B cell (primary cell): ENCODE measurements at regions not wholly inside any gene's neighbourhood (a gene's known extent, or its start where the extent isn't known, plus 50 kb on each side); places are given as distances from the start of the nearest gene placed in this dataset.

Experiments
- ATAC-seq: fragments of 200-7000 bp; cut with Tn5 transposase; one replicate; pipeline ENCODE4 v1.10.0; 2021; ENCODE audit warnings: low read depth, mild to moderate bottlenecking, moderate number of reproducible peaks, moderate library complexity
- CTCF ChIA-PET: fragments of 350-600 bp; sonication (Branson Sonifier 250); formaldehyde crosslinking; loops from one replicate; lab custom pipeline; 2021; ENCODE audit warnings: antibody characterized with exemption, inconsistent platforms; lab: Charles Lee
- POLR2A ChIA-PET: fragments of 350-600 bp; sonication (Branson Sonifier 250); formaldehyde crosslinking; loops from one replicate; lab custom pipeline; 2021; ENCODE audit warnings: antibody characterized with exemption; lab: Charles Lee
- DNase-seq: peaks from one replicate; pipeline ENCODE4 v3.0.0; 2013
- H2AFZ ChIP-seq: 2 replicates; pipeline ENCODE4 v1.6.1; 2012; ENCODE audit warnings: mild to moderate bottlenecking, low read depth, low read length; ENCODE audit not compliant: insufficient read depth, poor library complexity, severe bottlenecking
- H3K27ac ChIP-seq, 2 donors: 1 replicate in 1 of 2; 2 replicates in 1 of 2; pipeline ENCODE4 v1.5.1; 2012 to 2013; ENCODE audit warnings: low read length in 2 of 2, mild to moderate bottlenecking in 2 of 2, moderate library complexity in 1 of 2
- H3K27me3 ChIP-seq, 4 experiments: fragments of 200-600 bp in 1 of 4; sonication (generic) in 1 of 4; replicated peaks in 1 of 4; 1 replicate in 2 of 4; 2 replicates in 2 of 4; pipeline versions ENCODE4 v1.6.1 to v1.7.0; 2013 to 2016; ENCODE audit warnings: low read length in 3 of 4, mild to moderate bottlenecking in 2 of 4, mixed read lengths in 1 of 4, moderate library complexity in 1 of 4; ENCODE audit not compliant: insufficient read depth in 4 of 4, control insufficient read depth in 3 of 4; ENCODE audit errors: control extremely low read depth in 1 of 4
- H3K36me3 ChIP-seq, 2 experiments: replicated peaks in 1 of 2; 1 replicate in 1 of 2; 2 replicates in 1 of 2; pipeline versions ENCODE4 v1.6.1 to v1.7.1; 2013; ENCODE audit warnings: low read length in 1 of 2; ENCODE audit not compliant: insufficient read depth in 2 of 2, control insufficient read depth in 1 of 2; ENCODE audit errors: control extremely low read depth in 1 of 2, extremely low read depth in 1 of 2
- H3K4me1 ChIP-seq, 2 donors: fragments of 200-600 bp in 1 of 2; sonication (generic) in 1 of 2; 1 replicate in 1 of 2; 2 replicates in 1 of 2; pipeline versions ENCODE4 v1.5.1 to v1.6.1; 2013 to 2017; ENCODE audit warnings: low read length in 2 of 2; ENCODE audit not compliant: control insufficient read depth in 2 of 2, insufficient read depth in 2 of 2
- H3K4me2 ChIP-seq: replicated peaks from 2 replicates; pipeline ENCODE3; 2012; ENCODE audit warnings: mild to moderate bottlenecking, low read depth, low read length; ENCODE audit not compliant: poor library complexity, severe bottlenecking
- H3K4me3 ChIP-seq, 5 experiments: fragments of 200-600 bp in 1 of 5; sonication (generic) in 1 of 5; 1 replicate in 3 of 5; 2 replicates in 2 of 5; pipeline versions ENCODE4 v1.5.1 to v1.7.0; 2011 to 2016; ENCODE audit warnings: low read length in 4 of 5, mild to moderate bottlenecking in 4 of 5, low read depth in 2 of 5, control low read depth in 1 of 5, moderate library complexity in 1 of 5; ENCODE audit not compliant: insufficient read depth in 1 of 5; ENCODE audit errors: control extremely low read depth in 1 of 5, extremely low read depth in 1 of 5
- H3K79me2 ChIP-seq: fragments of 200-600 bp; sonication (generic); one replicate; pipeline ENCODE4 v1.6.0; 2016; ENCODE audit warnings: low read length; ENCODE audit not compliant: control insufficient read depth, insufficient read depth
- H3K9ac ChIP-seq: fragments of 200-600 bp; sonication (generic); 2 replicates; pipeline ENCODE4 v1.6.1; 2017; ENCODE audit warnings: mild to moderate bottlenecking, low read length, moderate library complexity
- H3K9me3 ChIP-seq, 3 donors: one replicate each; pipeline versions ENCODE4 v1.6.1 to v1.7.1; 2013; ENCODE audit warnings: low read length in 2 of 3; ENCODE audit not compliant: control insufficient read depth in 2 of 3, insufficient read depth in 1 of 3; ENCODE audit errors: control extremely low read depth in 1 of 3
- H4K20me1 ChIP-seq: 2 replicates; pipeline ENCODE4 v1.6.0; 2012; ENCODE audit warnings: mild to moderate bottlenecking, low read length; ENCODE audit not compliant: insufficient read depth, control insufficient read depth, poor library complexity, severe bottlenecking
- H3K27ac Mint-ChIP-seq: one replicate; pipeline ENCODE4 v1.8.0; 2021; ENCODE audit warnings: mixed read lengths
- H3K27me3 Mint-ChIP-seq: one replicate; pipeline ENCODE4 v1.8.0; 2021; ENCODE audit warnings: mixed read lengths
- H3K4me1 Mint-ChIP-seq: one replicate; pipeline ENCODE4 v1.8.0; 2021; ENCODE audit warnings: mixed read lengths
- H3K4me3 Mint-ChIP-seq: one replicate; pipeline ENCODE4 v1.8.0; 2021; ENCODE audit warnings: mixed read lengths
- H3K9me3 Mint-ChIP-seq: one replicate; pipeline ENCODE4 v1.8.0; 2022; ENCODE audit warnings: mixed read lengths; ENCODE audit not compliant: insufficient read depth
- CTCF ChIP-seq: fragments of 200-600 bp; IDR thresholded peaks from one replicate; pipeline ENCODE4 v1.8.0; 2022; ENCODE audit warnings: antibody characterized with exemption, mild to moderate bottlenecking
- EZH2 ChIP-seq: IDR thresholded peaks from 2 replicates; pipeline ENCODE4 v1.6.1; 2012; ENCODE audit warnings: borderline replicate concordance, low read depth, mild to moderate bottlenecking, moderate library complexity, low read length; ENCODE audit not compliant: insufficient read depth, poor library complexity, severe bottlenecking
- WGBS: methylation state at CpG from one replicate; pipeline ENCODE4 v1.1.5; 2013; ENCODE audit warnings: missing lambda C conversion rate; ENCODE audit not compliant: insufficient coverage; 5-methylcytosine and 5-hydroxymethylcytosine counted together
- intact Hi-C: fragments of 100-400 bp; cut with micrococcal nuclease; formaldehyde crosslinking; loops from one replicate; pipeline ENCODE4 v1.10.0; 2022

GRCh38 chr3:68060910-68061309, 406.5 kb upstream of the SUCLG2 start:
- ATAC-seq (no peak), DNase-seq (no peak)
- peaks cover 3% of the 10 kb centered on the region for H3K27me3 Mint-ChIP-seq
- no peaks in the 10 kb centered on the region for H3K27me3 ChIP-seq
- no peak overlapping the region for H3K4me3 ChIP-seq
- no peaks in the 10 kb centered on the region for H4K20me1 ChIP-seq
- H3K79me2 ChIP-seq = no peaks in the 10 kb centered on the region
- intact Hi-C loops = no loop called here
- H3K4me1 ChIP-seq = no peaks in the 10 kb centered on the region
- H3K9me3 ChIP-seq = no peaks in the 10 kb centered on the region
- no peak overlapping the region for H3K27ac ChIP-seq
- ChIA-PET CTCF (no interaction called here), POLR2A (no interaction called here)
- H2AFZ ChIP-seq = no peak overlapping the region
- no peaks in the 10 kb centered on the region for H3K36me3 ChIP-seq
- H3K9me3 Mint-ChIP-seq = no peaks in the 10 kb centered on the region
- H3K27ac Mint-ChIP-seq = no peak overlapping the region
- no peak for TF ChIP-seq CTCF
- TF ChIP-seq EZH2 = no peak
- WGBS = 50% methylated on average over 1 of the region's 5 CpGs
- H3K4me1 Mint-ChIP-seq = no peaks in the 10 kb centered on the region
- no peak overlapping the region for H3K4me2 ChIP-seq
- no peak overlapping the region for H3K4me3 Mint-ChIP-seq
- H3K9ac ChIP-seq = no peak overlapping the region

DNA sequence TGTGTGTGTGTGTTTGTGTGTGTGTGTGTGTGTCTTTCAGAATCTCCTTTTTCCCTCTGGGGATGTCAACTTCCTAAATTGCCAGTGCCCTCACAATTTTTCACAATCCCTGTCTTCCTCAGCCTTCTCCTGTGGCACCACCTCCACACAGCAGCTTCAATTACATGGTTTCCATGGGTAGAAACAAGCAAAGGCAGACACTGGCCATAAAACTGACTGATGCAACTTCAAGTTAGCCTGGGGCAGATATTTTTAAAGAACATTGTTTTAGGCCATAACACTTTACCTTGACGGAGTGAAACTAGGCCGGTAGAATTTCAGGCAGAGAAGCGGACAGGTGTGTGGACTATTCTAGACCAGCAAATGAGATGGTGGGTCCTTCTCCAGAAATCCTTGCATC, 405.8 kb upstream of the SUCLG2 start:
- Histone ChIP-seq H3K27me3 (no peaks in the 10 kb centered on the region), H3K79me2 (no peaks in the 10 kb centered on the region), H3K4me2 (no peak overlapping the region), H3K36me3 (no peaks in the 10 kb centered on the region), H3K27ac (no peak overlapping the region), H3K9ac (no peak overlapping the region), H3K4me1 (no peaks in the 10 kb centered on the region), H3K9me3 (no peaks in the 10 kb centered on the region), H3K4me3 (no peak overlapping the region), H2AFZ (no peak overlapping the region), H4K20me1 (no peaks in the 10 kb centered on the region)
- ATAC-seq (no peak), DNase-seq (no peak)
- Mint-ChIP-seq H3K27ac (no peak overlapping the region), H3K4me1 (no peaks in the 10 kb centered on the region), H3K4me3 (no peak overlapping the region), H3K9me3 (no peaks in the 10 kb centered on the region), H3K27me3 (peaks cover 3% of the 10 kb centered on the region)
- ChIA-PET POLR2A (no interaction called here), CTCF (no interaction called here)
- TF ChIP-seq CTCF = no peak
- TF ChIP-seq EZH2 = no peak
- WGBS = 93% methylated on average over 3 of the region's 3 CpGs
- intact Hi-C loops = no loop called here
